ENCODE measurements at regions not wholly inside any gene's neighbourhood (a gene's known extent, or its start where the extent isn't known, plus 50 kb on each side); places are given as distances from the start of the nearest gene placed in this dataset.

- TF ChIP-seq POLR2A (IDR thresholded peaks at IDR 0.05) (no peak), POLR2AphosphoS5 (IDR thresholded peaks at IDR 0.05) (no peak)
Observed at GRCh38 chr6:153931431-153931830, 107.6 kb upstream of the OPRM1 start.

Measured in breast epithelium (tissue), 3 donors.